Type B pancreatic cell (in vitro differentiated cells): ENCODE measurements at regions not wholly inside any gene's neighbourhood (a gene's known extent, or its start where the extent isn't known, plus 50 kb on each side); places are given as distances from the start of the nearest gene placed in this dataset.

Source experiments
- DNase-seq: peaks from one replicate; pipeline ENCODE4 v3.0.0; 2021; ENCODE audit warnings: mixed read lengths; ENCODE audit not compliant: unreplicated experiment; ENCODE audit errors: extremely low spot score
- H3K27ac Mint-ChIP-seq: 2 replicates; pipeline ENCODE4 v1.8.0; 2021; ENCODE audit warnings: mild to moderate bottlenecking, mixed read lengths
- H3K27me3 Mint-ChIP-seq: 2 replicates; pipeline ENCODE4 v1.8.0; 2021; ENCODE audit warnings: mixed read lengths
- H3K36me3 Mint-ChIP-seq: 2 replicates; pipeline ENCODE4 v1.8.0; 2021; ENCODE audit warnings: mixed read lengths
- H3K4me1 Mint-ChIP-seq: one replicate; pipeline ENCODE4 v1.8.0; 2021; ENCODE audit warnings: mixed read lengths; ENCODE audit not compliant: unreplicated experiment
- H3K4me3 Mint-ChIP-seq: 2 replicates; pipeline ENCODE4 v1.8.0; 2021; ENCODE audit warnings: mild to moderate bottlenecking, mixed read lengths
- H3K9me3 Mint-ChIP-seq: 2 replicates; pipeline ENCODE4 v1.8.0; 2021; ENCODE audit warnings: mixed read lengths
- CTCF ChIP-seq: fragments of 200-600 bp; sonication (generic); conservative IDR thresholded peaks from 2 replicates; pipeline ENCODE4 v1.5.0; 2021; ENCODE audit warnings: antibody characterized with exemption, mild to moderate bottlenecking

- Mint-ChIP-seq H3K27me3 (peaks cover 33% of the 10 kb centered on the region), H3K4me3 (no peak overlapping the region), H3K36me3 (no peaks in the 10 kb centered on the region), H3K27ac (no peak overlapping the region), H3K9me3 (no peaks in the 10 kb centered on the region), H3K4me1 (no peaks in the 10 kb centered on the region)
- no peak for TF ChIP-seq CTCF
- DNase-seq, result no peak
Measured at GRCh38 chr7:26584987-26585665, 279.3 kb downstream of the SKAP2 start.

GRCh38 chr7:26587536-26587935 is 276.9 kb downstream of the SKAP2 start:
- H3K4me1 Mint-ChIP-seq, result no peaks in the 10 kb centered on the region
- no peak for DNase-seq
- H3K4me3 Mint-ChIP-seq, result no peak overlapping the region
- TF ChIP-seq CTCF, result no peak
- H3K9me3 Mint-ChIP-seq, result no peaks in the 10 kb centered on the region
- H3K27ac Mint-ChIP-seq, result no peak overlapping the region
- H3K27me3 Mint-ChIP-seq, result peaks cover 41% of the 10 kb centered on the region
- H3K36me3 Mint-ChIP-seq, result no peaks in the 10 kb centered on the region

- TF ChIP-seq CTCF, result no peak
- Mint-ChIP-seq H3K9me3 (no peaks in the 10 kb centered on the region), H3K27ac (no peak overlapping the region), H3K4me1 (peaks cover 2% of the 10 kb centered on the region), H3K27me3 (peaks cover 41% of the 10 kb centered on the region), H3K4me3 (no peak overlapping the region), H3K36me3 (no peaks in the 10 kb centered on the region)
- no peak for DNase-seq
Measured at GRCh38 chr7:26588511-26588910, 275.9 kb downstream of the SKAP2 start.

- H3K27ac Mint-ChIP-seq, result no peak overlapping the region
- H3K36me3 Mint-ChIP-seq, result no peaks in the 10 kb centered on the region
- H3K4me1 Mint-ChIP-seq, result peaks cover 10% of the 10 kb centered on the region
- H3K27me3 Mint-ChIP-seq, result peaks cover 51% of the 10 kb centered on the region
- H3K9me3 Mint-ChIP-seq, result no peaks in the 10 kb centered on the region
- no peak for TF ChIP-seq CTCF
- DNase-seq, result no peak
- H3K4me3 Mint-ChIP-seq, result no peak overlapping the region
Measured at GRCh38 chr7:26590709-26591108, 273.7 kb downstream of the SKAP2 start.

GRCh38 chr7:26592011-26592410 is 272.4 kb downstream of the SKAP2 start:
- no peak for TF ChIP-seq CTCF
- Mint-ChIP-seq H3K27ac (no peak overlapping the region), H3K4me1 (peaks cover 10% of the 10 kb centered on the region), H3K36me3 (no peaks in the 10 kb centered on the region), H3K27me3 (peaks cover 46% of the 10 kb centered on the region), H3K9me3 (no peaks in the 10 kb centered on the region), H3K4me3 (no peak overlapping the region)
- no peak for DNase-seq

- H3K9me3 Mint-ChIP-seq, result no peaks in the 10 kb centered on the region
- no peak overlapping the region for H3K4me3 Mint-ChIP-seq
- H3K36me3 Mint-ChIP-seq, result no peaks in the 10 kb centered on the region
- DNase-seq, result no peak
- no peak overlapping the region for H3K27ac Mint-ChIP-seq
- H3K4me1 Mint-ChIP-seq, result peaks cover 10% of the 10 kb centered on the region
- TF ChIP-seq CTCF, result no peak
- peaks cover 39% of the 10 kb centered on the region for H3K27me3 Mint-ChIP-seq
Measured at GRCh38 chr7:26593393-26593792, 271.0 kb downstream of the SKAP2 start.
